NT2/D1 (cell line): ENCODE measurements at regions not wholly inside any gene's neighbourhood (a gene's known extent, or its start where the extent isn't known, plus 50 kb on each side); places are given as distances from the start of the nearest gene placed in this dataset.
"Not testable (repeated sequence)": the region's sequence is repeated elsewhere in the genome, so short reads cannot be mapped to it uniquely, and the experiment has no call there.

Source experiments
- DNase-seq: peaks from one replicate; pipeline ENCODE4 v3.0.0-alpha.2; 2011; ENCODE audit warnings: low read depth, low spot score
- H3K27me3 ChIP-seq: 2 replicates; pipeline ENCODE4 v1.6.0; 2011; ENCODE audit warnings: mild to moderate bottlenecking; ENCODE audit not compliant: insufficient read length, insufficient read depth
- H3K36me3 ChIP-seq: 2 replicates; pipeline ENCODE4 v1.6.1; 2011; ENCODE audit warnings: mild to moderate bottlenecking, low read length, mixed read lengths; ENCODE audit not compliant: insufficient read depth, insufficient read length
- H3K4me1 ChIP-seq: 2 replicates; pipeline ENCODE4 v1.5.1; 2011; ENCODE audit not compliant: insufficient read depth, insufficient read length
- H3K4me3 ChIP-seq: 2 replicates; pipeline ENCODE4 v1.5.1; 2011; ENCODE audit warnings: low read depth; ENCODE audit not compliant: insufficient read length
- H3K9ac ChIP-seq: 2 replicates; pipeline ENCODE4 v1.6.0; 2011; ENCODE audit warnings: low read depth; ENCODE audit not compliant: insufficient read length
- H3K9me3 ChIP-seq: 2 replicates; pipeline ENCODE4 v1.5.1; 2011; ENCODE audit warnings: mild to moderate bottlenecking, low read length; ENCODE audit not compliant: insufficient read depth
- SUZ12 ChIP-seq: IDR thresholded peaks from 2 replicates; pipeline ENCODE4 v1.6.1; 2011; ENCODE audit not compliant: insufficient read length, insufficient read depth; ENCODE audit errors: extremely low read depth
- YY1 ChIP-seq: IDR thresholded peaks from 2 replicates; pipeline ENCODE4 v1.6.1; 2011; ENCODE audit not compliant: insufficient read length, insufficient read depth
- ZNF274 ChIP-seq: IDR thresholded peaks from 2 replicates; pipeline ENCODE4 v1.6.1; 2011; ENCODE audit warnings: mild to moderate bottlenecking, low read depth, low read length

- H3K4me1 ChIP-seq: peaks cover 8% of the 10 kb centered on the region
- H3K9me3 ChIP-seq: peaks cover 9% of the 10 kb centered on the region
- no peak for DNase-seq
- H3K36me3 ChIP-seq: no peaks in the 10 kb centered on the region
- H3K4me3 ChIP-seq: no peak overlapping the region
- no peaks in the 10 kb centered on the region for H3K27me3 ChIP-seq
- no peak overlapping the region for H3K9ac ChIP-seq
- TF ChIP-seq YY1: no peak
- TF ChIP-seq ZNF274: no peak
- TF ChIP-seq SUZ12: no peak
Observed at GRCh38 chr3:11913316-11913715, 66.6 kb upstream of the TAMM41 start.

- Histone ChIP-seq H3K9ac (no peak overlapping the region), H3K9me3 (peaks cover 12% of the 10 kb centered on the region), H3K4me3 (no peak overlapping the region), H3K36me3 (no peaks in the 10 kb centered on the region), H3K27me3 (no peaks in the 10 kb centered on the region), H3K4me1 (peaks cover 8% of the 10 kb centered on the region)
- TF ChIP-seq ZNF274 (no peak), SUZ12 (no peak), YY1 (no peak)
- DNase-seq: no peak
Observed at GRCh38 chr3:11914041-11914440, 67.4 kb upstream of the TAMM41 start.

- TF ChIP-seq SUZ12 (no peak), ZNF274 (no peak), YY1 (no peak)
- Histone ChIP-seq H3K4me1 (peaks cover 8% of the 10 kb centered on the region), H3K9ac (no peak overlapping the region), H3K27me3 (no peaks in the 10 kb centered on the region), H3K9me3 (peaks cover 12% of the 10 kb centered on the region), H3K4me3 (no peak overlapping the region), H3K36me3 (no peaks in the 10 kb centered on the region)
- DNase-seq: no peak
Observed at GRCh38 chr3:11914651-11915050, 68.0 kb upstream of the TAMM41 start.

DNA sequence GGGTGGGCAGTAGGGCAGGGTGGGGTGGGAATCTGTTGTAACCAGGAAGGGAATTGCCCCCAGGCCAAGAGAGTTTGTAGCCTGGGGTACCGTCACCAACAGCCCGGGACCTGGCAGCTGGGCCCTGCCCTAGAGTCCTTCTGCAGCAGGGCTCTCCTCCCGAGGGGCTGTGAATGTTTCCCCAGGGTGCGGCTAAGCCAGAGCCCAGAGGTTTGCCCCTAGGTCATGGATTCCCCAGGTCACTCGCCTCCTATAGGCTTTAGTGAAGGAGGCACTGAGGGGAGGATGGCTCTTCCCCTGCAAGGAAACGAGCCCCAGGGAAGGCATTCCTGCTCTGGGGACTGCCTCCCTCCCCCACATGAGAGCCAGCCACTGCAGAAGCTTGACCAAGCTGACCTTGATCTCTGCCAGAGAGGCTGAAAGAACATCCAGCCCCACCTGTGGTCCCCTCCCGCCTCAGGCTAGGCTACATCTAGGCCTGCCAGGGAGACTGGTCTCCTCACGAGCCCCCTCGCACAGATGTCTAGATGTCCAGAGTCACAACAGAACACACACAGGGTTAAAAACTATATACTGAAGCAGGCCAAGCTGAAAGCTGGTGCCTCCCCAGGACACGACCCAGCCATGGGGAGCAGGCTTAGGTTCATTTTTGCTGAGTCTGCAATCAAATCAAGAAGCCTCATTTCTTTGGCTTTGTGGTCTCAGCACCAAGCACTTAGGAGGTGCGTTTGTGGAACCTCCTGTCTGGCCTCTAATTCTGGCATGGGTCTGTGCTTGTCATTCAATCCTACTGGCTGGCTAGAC lies 69.1 kb upstream of the TAMM41 start:
- no peak for TF ChIP-seq ZNF274
- no peaks in the 10 kb centered on the region for H3K36me3 ChIP-seq
- peaks cover 12% of the 10 kb centered on the region for H3K9me3 ChIP-seq
- peaks cover 8% of the 10 kb centered on the region for H3K4me1 ChIP-seq
- no peak overlapping the region for H3K9ac ChIP-seq
- no peaks in the 10 kb centered on the region for H3K27me3 ChIP-seq
- H3K4me3 ChIP-seq: no peak overlapping the region
- DNase-seq: peak; percentile 25

GRCh38 chr3:11916425-11916762 lies 69.7 kb upstream of the TAMM41 start:
- H3K36me3 ChIP-seq, H3K27me3 ChIP-seq, H3K9ac ChIP-seq, DNase-seq, H3K4me3 ChIP-seq, H3K4me1 ChIP-seq: not testable (repeated sequence)
- peaks cover 12% of the 10 kb centered on the region for H3K9me3 ChIP-seq

GRCh38 chr3:11917051-11917450 lies 70.4 kb upstream of the TAMM41 start:
- Histone ChIP-seq H3K4me3 (no peak overlapping the region), H3K9me3 (peaks cover 12% of the 10 kb centered on the region), H3K9ac (no peak overlapping the region), H3K27me3 (no peaks in the 10 kb centered on the region), H3K36me3 (no peaks in the 10 kb centered on the region), H3K4me1 (peaks cover 8% of the 10 kb centered on the region)
- DNase-seq: no peak
- TF ChIP-seq SUZ12 (no peak), YY1 (no peak), ZNF274 (no peak)

DNA sequence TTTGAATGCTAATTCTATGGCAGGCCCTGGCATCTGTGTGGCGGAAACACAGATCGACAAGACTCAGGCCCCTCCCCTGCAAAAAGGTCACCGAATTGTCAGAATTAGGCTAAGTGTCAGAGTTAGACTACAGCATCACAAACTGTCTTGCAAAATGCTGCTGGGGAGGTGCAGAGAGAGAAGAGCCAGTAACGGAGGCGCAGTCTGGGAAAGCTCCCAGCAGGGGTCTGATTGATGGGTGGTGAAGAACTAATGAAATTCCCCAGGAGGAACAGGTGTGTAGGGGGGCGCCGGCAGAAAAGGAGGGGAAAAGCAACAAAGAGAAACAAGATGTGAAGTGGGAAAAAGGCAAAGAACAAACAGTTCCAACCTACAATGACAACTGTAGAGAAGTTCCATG lies 72.7 kb upstream of the TAMM41 start:
- H3K9me3 ChIP-seq: peaks cover 12% of the 10 kb centered on the region
- TF ChIP-seq ZNF274 (no peak), YY1 (no peak), SUZ12 (no peak)
- H3K9ac ChIP-seq: no peak overlapping the region
- H3K36me3 ChIP-seq: no peaks in the 10 kb centered on the region
- no peak overlapping the region for H3K4me3 ChIP-seq
- no peaks in the 10 kb centered on the region for H3K27me3 ChIP-seq
- no peak for DNase-seq
- peaks cover 8% of the 10 kb centered on the region for H3K4me1 ChIP-seq

DNA sequence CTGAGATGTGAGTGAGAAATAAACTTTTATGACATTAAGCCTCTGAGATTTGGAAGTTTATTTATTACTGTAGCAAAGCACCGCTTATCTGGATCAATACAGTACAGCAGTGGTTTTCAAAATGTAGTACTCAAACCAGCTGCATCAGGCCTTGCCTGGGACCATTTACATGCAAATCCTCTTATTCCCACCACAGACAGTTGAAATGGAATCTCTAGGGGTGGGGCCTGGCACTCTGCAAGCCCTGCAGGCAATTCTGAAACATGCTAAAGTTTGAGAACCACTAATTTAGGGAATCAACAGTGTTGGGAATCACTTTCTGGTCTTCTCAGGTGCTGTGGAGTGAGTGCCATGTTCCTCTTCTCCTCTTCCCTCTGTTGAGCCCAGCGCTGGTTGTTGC lies 77.8 kb upstream of the TAMM41 start:
- Histone ChIP-seq H3K9me3 (no peaks in the 10 kb centered on the region), H3K27me3 (no peaks in the 10 kb centered on the region), H3K36me3 (no peaks in the 10 kb centered on the region), H3K9ac (no peak overlapping the region), H3K4me1 (peaks cover 3% of the 10 kb centered on the region), H3K4me3 (no peak overlapping the region)
- DNase-seq: peak; percentile 48
- TF ChIP-seq YY1 (no peak), SUZ12 (no peak), ZNF274 (no peak)
